GM23248 (cell line): ENCODE measurements at regions not wholly inside any gene's neighbourhood (a gene's known extent, or its start where the extent isn't known, plus 50 kb on each side); places are given as distances from the start of the nearest gene placed in this dataset.

Experiments used
- DNase-seq: peaks from one replicate; pipeline ENCODE4 v3.0.0-alpha.2; 2015
- H2AFZ ChIP-seq: fragments of 200-600 bp; sonication (generic); 2 replicates; pipeline ENCODE4 v1.6.1; 2016; ENCODE audit warnings: antibody characterized with exemption
- H3F3A ChIP-seq: fragments of 200-600 bp; sonication (generic); 2 replicates; pipeline ENCODE4 v1.6.1; 2016; ENCODE audit warnings: mild to moderate bottlenecking, antibody characterized with exemption, mixed run types; ENCODE audit not compliant: insufficient read depth
- H3K27ac ChIP-seq: fragments of 200-600 bp; sonication (generic); 2 replicates; pipeline ENCODE4 v1.5.1; 2016; ENCODE audit warnings: mild to moderate bottlenecking
- H3K27me3 ChIP-seq: fragments of 200-600 bp; sonication (generic); replicated peaks from 2 replicates; pipeline ENCODE4 v1.6.1; 2016; ENCODE audit warnings: mild to moderate bottlenecking; ENCODE audit not compliant: insufficient read depth
- H3K36me3 ChIP-seq: fragments of 200-600 bp; sonication (generic); 2 replicates; pipeline ENCODE4 v1.6.1; 2016; ENCODE audit warnings: low read depth, mild to moderate bottlenecking
- H3K4me1 ChIP-seq: fragments of 200-600 bp; sonication (generic); 2 replicates; pipeline ENCODE4 v1.6.1; 2016; ENCODE audit warnings: mild to moderate bottlenecking; ENCODE audit not compliant: insufficient read depth
- H3K4me2 ChIP-seq: fragments of 200-600 bp; sonication (generic); one replicate; pipeline ENCODE4 v1.6.1; 2016; ENCODE audit warnings: mild to moderate bottlenecking; ENCODE audit not compliant: unreplicated experiment
- H3K4me3 ChIP-seq: fragments of 200-600 bp; sonication (generic); 2 replicates; pipeline ENCODE4 v1.5.1; 2016; ENCODE audit warnings: mild to moderate bottlenecking
- H3K79me2 ChIP-seq: fragments of 200-600 bp; sonication (generic); 2 replicates; pipeline ENCODE4 v1.6.1; 2016; ENCODE audit warnings: mild to moderate bottlenecking; ENCODE audit not compliant: insufficient read depth
- H3K9ac ChIP-seq: fragments of 200-600 bp; sonication (generic); 2 replicates; pipeline ENCODE4 v1.6.1; 2016; ENCODE audit warnings: mild to moderate bottlenecking
- H3K9me2 ChIP-seq: fragments of 200-600 bp; sonication (generic); 2 replicates; pipeline ENCODE4 v1.6.1; 2016; ENCODE audit warnings: mixed run types, mild to moderate bottlenecking, moderate library complexity; ENCODE audit not compliant: insufficient read depth
- H3K9me3 ChIP-seq: fragments of 200-600 bp; sonication (generic); one replicate; pipeline ENCODE4 v1.6.1; 2017; ENCODE audit warnings: low read depth
- H4K20me1 ChIP-seq: fragments of 200-600 bp; sonication (generic); 2 replicates; pipeline ENCODE4 v1.6.0; 2016; ENCODE audit not compliant: insufficient read depth
- EZH2 ChIP-seq: fragments of 200-600 bp; sonication (generic); IDR thresholded peaks from 2 replicates; pipeline ENCODE4 v1.6.1; 2018; ENCODE audit warnings: antibody characterized with exemption, mild to moderate bottlenecking; ENCODE audit not compliant: insufficient read depth, poor library complexity, severe bottlenecking
- EZH2phosphoT487 ChIP-seq: fragments of 200-600 bp; sonication (generic); IDR thresholded peaks from 2 replicates; pipeline ENCODE4 v1.6.1; 2018; ENCODE audit warnings: antibody characterized with exemption, moderate library complexity, mild to moderate bottlenecking, low read depth; ENCODE audit not compliant: insufficient read depth
- WGBS, 2 experiments: methylation state at CpG; one replicate each; pipeline ENCODE4 v1.1.6; 2015 to 2017; ENCODE audit warnings: low lambda C conversion rate in 2 of 2, low coverage in 1 of 2; ENCODE audit errors: missing lambda C conversion rate in 2 of 2; 5-methylcytosine and 5-hydroxymethylcytosine counted together
- in situ Hi-C: fragments of 300-500 bp; cut with MboI; formaldehyde crosslinking; loops from 2 replicates; pipeline ENCODE4 v1.15.0; 2020

- Histone ChIP-seq H3K36me3 (no peaks in the 10 kb centered on the region), H3K9me2 (peaks cover 5% of the 10 kb centered on the region), H3K79me2 (no peaks in the 10 kb centered on the region), H3K27me3 (no peaks in the 10 kb centered on the region; the same call in 1 of the 2 replicates), H3K4me2 (no peak overlapping the region), H3F3A (no peaks in the 10 kb centered on the region), H2AFZ (no peak overlapping the region), H3K4me1 (no peaks in the 10 kb centered on the region), H3K27ac (no peak overlapping the region), H3K4me3 (no peak overlapping the region), H3K9me3 (no peaks in the 10 kb centered on the region), H4K20me1 (no peaks in the 10 kb centered on the region), H3K9ac (no peak overlapping the region)
- in situ Hi-C loops = no loop called here
- DNase-seq = no peak
- no peak for TF ChIP-seq EZH2phosphoT487
- no peak for TF ChIP-seq EZH2
- 35 to 44% methylated on average over 6 of the region's 6 CpGs for WGBS, 2 experiments
Measured at GRCh38 chr18:41009926-41010325, 945.1 kb upstream of the PIK3C3 start.

GRCh38 chr18:41004324-41004723 is 950.7 kb upstream of the PIK3C3 start:
- DNase-seq = no peak
- Histone ChIP-seq H2AFZ (no peak overlapping the region), H3K9ac (no peak overlapping the region), H3K9me3 (no peaks in the 10 kb centered on the region), H3K36me3 (no peaks in the 10 kb centered on the region), H3K4me3 (no peak overlapping the region), H3K4me1 (no peaks in the 10 kb centered on the region), H3K27me3 (no peaks in the 10 kb centered on the region), H3K79me2 (no peaks in the 10 kb centered on the region), H4K20me1 (no peaks in the 10 kb centered on the region), H3K9me2 (no peaks in the 10 kb centered on the region; the same call in 1 of the 2 replicates), H3F3A (no peaks in the 10 kb centered on the region), H3K4me2 (no peak overlapping the region), H3K27ac (no peak overlapping the region)
- no peak for TF ChIP-seq EZH2
- no peak for TF ChIP-seq EZH2phosphoT487
- 24 to 37% methylated on average over 3 of the region's 3 CpGs for WGBS, 2 experiments
- in situ Hi-C loops = no loop called here

GRCh38 chr18:40995529-40995928 is 959.5 kb upstream of the PIK3C3 start:
- 25 to 41% methylated on average over 1 of the region's 1 CpG for WGBS, 2 experiments
- in situ Hi-C loops = no loop called here
- H3K27ac ChIP-seq = no peak overlapping the region

GRCh38 chr18:40993363-40993762 is 961.7 kb upstream of the PIK3C3 start:
- Histone ChIP-seq H3K27ac (no peak overlapping the region), H3K4me2 (no peak overlapping the region), H3K4me1 (no peaks in the 10 kb centered on the region), H3F3A (no peaks in the 10 kb centered on the region), H2AFZ (no peak overlapping the region), H3K9me3 (no peaks in the 10 kb centered on the region), H3K27me3 (no peaks in the 10 kb centered on the region), H4K20me1 (no peaks in the 10 kb centered on the region), H3K36me3 (no peaks in the 10 kb centered on the region), H3K9me2 (no peaks in the 10 kb centered on the region), H3K4me3 (no peak overlapping the region), H3K9ac (no peak overlapping the region), H3K79me2 (no peaks in the 10 kb centered on the region)
- TF ChIP-seq EZH2 = no peak
- TF ChIP-seq EZH2phosphoT487 = no peak
- in situ Hi-C loops = no loop called here
- no peak for DNase-seq

More at GRCh38 chr18:40995529-40995928, 959.5 kb upstream of the PIK3C3 start:
- no peaks in the 10 kb centered on the region for H3K4me1 ChIP-seq
- no peaks in the 10 kb centered on the region for H3K27me3 ChIP-seq
- H3K9ac ChIP-seq = no peak overlapping the region
- H3F3A ChIP-seq = no peaks in the 10 kb centered on the region
- no peak overlapping the region for H3K4me2 ChIP-seq
- no peak overlapping the region for H2AFZ ChIP-seq
- H3K4me3 ChIP-seq = no peak overlapping the region
- no peaks in the 10 kb centered on the region for H4K20me1 ChIP-seq
- DNase-seq = no peak
- H3K9me3 ChIP-seq = no peaks in the 10 kb centered on the region
- no peaks in the 10 kb centered on the region for H3K79me2 ChIP-seq
- TF ChIP-seq EZH2 = no peak
- no peak for TF ChIP-seq EZH2phosphoT487
- no peaks in the 10 kb centered on the region for H3K36me3 ChIP-seq
- H3K9me2 ChIP-seq = no peaks in the 10 kb centered on the region

- Histone ChIP-seq H3K27ac (no peak overlapping the region), H3K4me2 (no peak overlapping the region), H3K36me3 (no peaks in the 10 kb centered on the region), H2AFZ (no peak overlapping the region), H3K9ac (no peak overlapping the region), H4K20me1 (no peaks in the 10 kb centered on the region), H3K79me2 (no peaks in the 10 kb centered on the region), H3K4me1 (no peaks in the 10 kb centered on the region), H3F3A (no peaks in the 10 kb centered on the region), H3K9me2 (no peaks in the 10 kb centered on the region), H3K9me3 (no peaks in the 10 kb centered on the region), H3K27me3 (no peaks in the 10 kb centered on the region), H3K4me3 (no peak overlapping the region)
- in situ Hi-C loops = no loop called here
- no peak for DNase-seq
- TF ChIP-seq EZH2 = no peak
- no peak for TF ChIP-seq EZH2phosphoT487
- 0% methylated on average over 1 of the region's 1 CpG for WGBS, 2 experiments
Measured at GRCh38 chr18:40987581-40987980, 967.5 kb upstream of the PIK3C3 start.
